Renal cortex interstitium (tissue), 11 donors: ENCODE measurements at regions not wholly inside any gene's neighbourhood (a gene's known extent, or its start where the extent isn't known, plus 50 kb on each side); places are given as distances from the start of the nearest gene placed in this dataset.

Experiments used
- DNase-seq, 11 donors: peaks; one replicate each; pipeline ENCODE4 v3.0.0-alpha.2; 2013; ENCODE audit warnings: low read depth in 9 of 11, low spot score in 4 of 11; ENCODE audit errors: extremely low read depth in 1 of 11

- DNase-seq = no peak
Observed at GRCh38 chr18:11289248-11289647, 139.9 kb upstream of the PIEZO2 start.

- DNase-seq = no peak
Observed at GRCh38 chr18:11288401-11288800, 139.0 kb upstream of the PIEZO2 start.

- DNase-seq = no peak
Observed at GRCh38 chr18:11286431-11286830, 137.1 kb upstream of the PIEZO2 start.

DNA sequence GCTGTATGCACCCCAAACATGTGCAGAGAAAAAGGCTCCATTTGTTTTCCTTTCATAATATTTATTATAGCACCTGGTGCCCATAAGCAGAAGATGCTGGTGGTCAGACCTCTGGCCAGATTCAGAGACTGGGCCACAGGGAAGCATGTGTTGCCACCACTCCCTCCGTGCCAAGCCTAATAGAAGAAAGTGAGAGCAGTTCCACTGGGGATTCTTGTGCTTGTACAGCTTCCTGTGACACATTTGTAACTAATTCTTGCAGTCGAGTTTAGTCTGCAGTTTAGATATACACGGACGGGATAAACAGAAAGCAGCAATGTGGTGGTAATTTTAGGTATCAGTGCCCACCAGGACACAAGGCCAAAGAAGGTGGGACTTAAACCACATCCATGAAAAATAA lies 135.4 kb upstream of the PIEZO2 start:
- DNase-seq = no peak

GRCh38 chr18:11284349-11284748 lies 135.0 kb upstream of the PIEZO2 start:
- no peak for DNase-seq

- DNase-seq = no peak
Observed at GRCh38 chr18:11283479-11284161, 134.3 kb upstream of the PIEZO2 start.

DNA sequence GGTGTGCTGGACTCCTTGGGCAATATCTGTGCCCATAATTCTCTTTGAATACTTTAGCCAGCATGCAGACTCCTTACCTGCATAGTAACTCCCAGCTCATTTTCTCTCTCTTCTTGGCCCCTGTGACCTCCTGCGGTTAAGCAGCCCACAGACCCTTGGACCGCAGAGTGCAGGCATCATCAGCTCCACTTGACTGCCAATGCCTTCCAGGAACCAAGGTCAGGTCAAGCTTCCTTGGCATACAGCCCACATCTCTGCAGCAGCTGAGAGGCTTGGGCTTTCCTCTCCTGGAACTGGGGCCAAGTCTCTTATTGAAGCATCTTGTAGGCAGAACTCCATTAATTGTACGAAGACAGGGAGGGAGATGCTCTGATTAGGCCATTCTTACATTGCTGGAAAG lies 130.1 kb upstream of the PIEZO2 start:
- no peak for DNase-seq

GRCh38 chr18:11276678-11277077 lies 127.3 kb upstream of the PIEZO2 start:
- no peak for DNase-seq

DNA sequence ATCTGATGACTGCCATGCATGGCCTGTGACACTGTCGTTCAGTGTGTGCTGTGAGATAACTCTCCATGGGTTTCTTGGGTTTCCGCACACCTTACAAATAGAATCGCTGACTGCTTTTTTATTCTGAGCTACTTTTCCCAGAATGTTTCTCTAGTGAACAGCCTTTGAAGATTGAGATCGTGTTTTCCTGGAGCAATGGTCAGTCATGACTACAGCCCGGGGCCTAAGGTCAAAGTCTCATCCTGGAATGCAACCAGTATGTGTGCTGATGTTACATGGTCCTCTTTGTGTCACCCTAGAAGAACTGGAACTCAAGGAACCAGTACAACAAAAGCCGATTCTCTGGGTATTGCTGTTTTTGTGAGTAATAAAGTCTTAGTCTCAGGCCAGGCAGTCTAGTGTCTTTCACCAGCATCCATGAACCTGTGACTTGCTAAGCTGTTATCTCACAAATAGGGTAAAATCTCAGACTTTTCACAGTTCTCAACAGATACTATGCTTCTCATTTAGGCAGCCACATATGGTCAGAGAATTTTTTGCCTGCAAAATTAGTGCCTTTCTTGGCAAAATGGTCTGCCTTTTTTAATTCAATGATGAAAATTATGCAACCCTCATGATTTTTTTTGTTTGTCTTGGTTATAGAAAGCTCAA lies 124.9 kb upstream of the PIEZO2 start:
- no peak for DNase-seq

- DNase-seq = no peak
Observed at GRCh38 chr18:11272516-11272915, 123.1 kb upstream of the PIEZO2 start.

DNA sequence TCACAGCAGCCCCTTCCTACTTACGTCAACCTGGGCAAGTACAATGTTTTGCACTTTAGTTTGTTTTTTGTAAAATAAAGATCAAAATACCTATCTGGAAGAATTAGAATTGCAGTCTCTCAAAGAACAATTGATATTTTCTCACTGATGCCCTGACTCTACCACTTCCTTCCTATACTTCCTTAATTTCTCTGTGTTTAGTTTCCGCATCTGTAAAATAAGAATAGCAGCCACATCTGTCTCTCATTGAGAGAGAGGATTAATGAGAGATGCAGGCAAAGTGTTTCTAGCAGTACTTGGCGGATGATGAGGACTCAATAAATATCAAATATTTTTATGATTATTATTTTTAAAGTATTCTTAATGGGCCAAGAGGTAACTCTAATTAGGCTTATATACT lies 122.6 kb upstream of the PIEZO2 start:
- DNase-seq = no peak

DNA sequence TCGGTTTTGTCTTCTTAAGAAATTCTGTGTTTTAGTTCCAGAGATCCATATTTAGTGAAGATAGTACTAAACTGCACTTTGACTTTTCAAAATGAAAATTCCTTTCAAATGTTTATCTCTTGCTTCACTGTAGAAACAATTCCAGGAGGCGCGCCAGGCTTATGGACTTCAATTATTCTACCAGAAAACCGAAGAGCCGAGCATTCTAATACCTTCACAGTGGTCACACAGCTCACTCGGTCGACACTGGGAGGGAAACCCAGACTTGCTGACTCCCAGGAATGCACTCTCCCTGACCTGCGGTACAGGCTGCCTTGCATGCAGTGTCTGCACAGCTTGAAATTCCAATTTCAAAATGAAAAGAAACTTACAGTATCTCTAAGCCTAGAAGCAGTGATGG lies 119.9 kb upstream of the PIEZO2 start:
- no peak for DNase-seq

GRCh38 chr18:11268741-11269233 lies 119.4 kb upstream of the PIEZO2 start:
- DNase-seq = peak in 6 of 11 donors; percentile 19 to 37 (median 34)

DNA sequence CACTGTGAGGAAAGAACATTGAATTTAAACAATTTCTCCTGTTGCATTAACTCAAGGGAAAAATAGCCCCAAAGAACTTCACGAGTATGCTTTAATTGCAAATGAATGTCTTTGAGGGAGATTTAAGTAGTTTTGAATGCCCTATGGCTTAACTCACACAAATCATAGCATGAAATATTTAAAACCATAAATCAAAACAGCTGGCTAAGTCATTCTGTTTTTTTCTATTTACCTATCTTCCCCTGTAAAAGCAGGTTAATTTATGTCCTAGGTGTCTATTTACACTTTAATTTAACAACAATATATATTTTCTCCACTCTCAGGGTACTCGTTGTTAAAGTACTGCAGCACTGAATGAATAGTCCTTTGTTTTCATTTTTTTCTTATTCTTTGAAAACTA lies 118.8 kb upstream of the PIEZO2 start:
- no peak for DNase-seq

DNA sequence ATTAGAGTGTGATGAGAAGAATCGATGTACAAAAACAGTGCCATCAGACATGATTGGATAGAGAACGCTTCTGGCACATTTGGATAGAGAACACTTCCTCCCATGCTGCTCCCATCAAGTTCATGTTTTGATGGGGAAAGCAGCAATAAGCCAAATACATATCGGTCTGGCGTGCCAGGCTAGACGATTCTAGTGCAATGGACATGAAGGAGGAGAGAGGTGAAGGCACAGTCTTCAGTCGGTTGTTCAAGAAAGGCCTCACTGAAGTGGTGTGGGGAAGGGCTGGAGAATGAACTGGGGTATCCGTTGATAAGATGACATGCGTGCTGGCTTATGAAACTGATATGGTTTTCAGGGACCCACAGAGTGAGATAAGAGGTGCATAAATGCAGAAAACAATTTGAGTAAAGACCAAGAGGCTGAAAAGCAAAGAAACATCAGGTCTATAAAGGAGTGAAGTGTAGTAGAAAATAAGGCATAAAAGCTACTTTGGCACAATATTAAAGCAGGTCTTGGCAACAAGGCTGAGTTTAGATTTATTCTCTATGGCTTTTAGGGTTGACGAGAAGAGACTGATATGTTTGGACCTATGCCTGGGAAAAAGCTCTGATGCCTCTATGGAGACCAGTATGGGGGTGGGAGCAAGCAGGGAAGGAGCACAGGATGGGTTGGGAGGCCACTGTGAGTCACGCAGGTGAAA lies 117.6 kb upstream of the PIEZO2 start:
- DNase-seq = no peak

DNA sequence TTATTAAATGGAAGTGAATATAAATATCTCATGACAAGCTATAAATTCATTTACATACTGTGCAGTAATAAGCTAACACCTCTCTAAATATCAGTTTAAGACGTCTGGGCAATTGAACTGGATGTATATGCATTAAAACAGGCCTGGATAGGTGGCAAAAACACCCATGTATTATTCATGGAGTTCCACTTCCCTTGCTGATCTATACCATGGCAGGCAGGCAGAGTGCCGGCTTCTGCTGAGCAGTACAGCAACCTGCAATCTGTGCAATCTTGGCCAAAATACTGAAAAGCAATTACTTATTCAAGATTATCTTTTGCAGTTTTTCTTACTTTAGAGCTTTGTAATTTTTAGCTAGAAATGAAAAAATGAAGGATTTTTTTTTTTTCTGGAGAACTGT lies 112.1 kb upstream of the PIEZO2 start:
- DNase-seq = no peak

GRCh38 chr18:11260961-11261461 lies 111.6 kb upstream of the PIEZO2 start:
- no peak for DNase-seq

DNA sequence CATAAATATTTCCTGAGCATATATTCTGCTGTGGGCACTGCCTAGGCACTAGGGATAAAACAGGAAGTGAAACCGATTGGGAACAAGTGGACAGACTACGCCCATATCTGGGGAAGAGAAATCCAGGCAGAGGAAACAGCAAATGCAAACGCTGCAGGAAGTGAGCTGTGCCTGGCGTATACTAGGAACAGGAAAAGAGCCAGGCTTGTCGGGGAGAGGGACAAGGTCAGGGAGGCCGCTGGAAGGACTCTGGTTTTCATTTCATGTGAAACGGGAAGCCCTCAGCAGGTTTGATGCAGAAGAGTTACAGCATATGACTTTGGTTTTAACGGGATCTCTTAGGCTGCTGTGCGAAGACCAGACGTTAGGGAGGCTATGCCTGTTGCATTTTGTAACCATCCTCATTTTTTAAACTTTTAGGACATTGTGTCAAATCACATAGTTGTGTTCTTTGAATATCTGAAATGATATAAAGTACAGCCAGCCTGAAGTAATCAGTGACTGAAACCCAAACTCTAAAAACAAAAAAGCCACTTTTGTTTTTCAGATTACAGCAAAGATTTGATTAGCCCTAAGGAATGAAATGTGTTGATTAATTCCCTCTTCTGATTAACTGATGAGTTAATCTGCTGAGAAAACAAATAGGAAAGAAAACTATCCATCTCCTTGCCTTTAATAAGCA lies 110.2 kb upstream of the PIEZO2 start:
- no peak for DNase-seq

- no peak for DNase-seq
Observed at GRCh38 chr18:11258039-11258610, 108.8 kb upstream of the PIEZO2 start.
